Smooth muscle cell (in vitro differentiated cells): ENCODE measurements at regions not wholly inside any gene's neighbourhood (a gene's known extent, or its start where the extent isn't known, plus 50 kb on each side); places are given as distances from the start of the nearest gene placed in this dataset.

ENCODE experiments used
- DNase-seq: peaks from one replicate; lab custom pipeline; 2025; ENCODE audit not compliant: unreplicated experiment; lab: John Stamatoyannopoulos, UW
- H2AFZ ChIP-seq: fragments of 200-600 bp; sonication (generic); 2 replicates; pipeline ENCODE4 v1.6.0; 2016; ENCODE audit warnings: antibody characterized with exemption, low read depth, mild to moderate bottlenecking
- H3F3A ChIP-seq: fragments of 200-600 bp; sonication (generic); 2 replicates; pipeline ENCODE4 v1.6.0; 2017; ENCODE audit warnings: antibody characterized with exemption, low read depth
- H3K27ac ChIP-seq: fragments of 200-600 bp; sonication (generic); 2 replicates; pipeline ENCODE4 v1.5.1; 2016; ENCODE audit warnings: low read depth, mild to moderate bottlenecking
- H3K27me3 ChIP-seq: fragments of 200-600 bp; sonication (generic); 2 replicates; pipeline ENCODE4 v1.6.1; 2016; ENCODE audit warnings: low read depth, mild to moderate bottlenecking
- H3K36me3 ChIP-seq: fragments of 200-600 bp; sonication (generic); 2 replicates; pipeline ENCODE4 v1.5.1; 2016; ENCODE audit warnings: low read depth
- H3K4me1 ChIP-seq: fragments of 200-600 bp; sonication (generic); 2 replicates; pipeline ENCODE4 v1.5.1; 2016; ENCODE audit warnings: low read depth
- H3K4me2 ChIP-seq: fragments of 200-600 bp; sonication (generic); 2 replicates; pipeline ENCODE4 v1.6.0; 2016; ENCODE audit warnings: mild to moderate bottlenecking
- H3K4me3 ChIP-seq: fragments of 200-600 bp; sonication (generic); 2 replicates; pipeline ENCODE4 v1.5.1; 2016; ENCODE audit warnings: mild to moderate bottlenecking
- H3K79me2 ChIP-seq: fragments of 200-600 bp; sonication (generic); 2 replicates; pipeline ENCODE4 v1.6.0; 2016; ENCODE audit warnings: low read depth, mild to moderate bottlenecking
- H3K9ac ChIP-seq: fragments of 200-600 bp; sonication (generic); 2 replicates; pipeline ENCODE4 v1.6.0; 2016; ENCODE audit warnings: low read depth
- H3K9me3 ChIP-seq: fragments of 200-600 bp; sonication (generic); replicated peaks from 2 replicates; pipeline ENCODE4 v1.5.1; 2016; ENCODE audit warnings: low read depth
- H4K20me1 ChIP-seq: fragments of 200-600 bp; sonication (generic); 2 replicates; pipeline ENCODE4 v1.6.0; 2016; ENCODE audit warnings: low read depth
- CTCF ChIP-seq: fragments of 200-600 bp; sonication (generic); IDR thresholded peaks from 2 replicates; pipeline ENCODE4 v1.5.1; 2017; ENCODE audit warnings: borderline replicate concordance, mild to moderate bottlenecking, antibody characterized with exemption; ENCODE audit not compliant: insufficient read depth, poor library complexity, severe bottlenecking
- WGBS: methylation state at CpG from one replicate; pipeline ENCODE4 v1.1.7; 2016; ENCODE audit warnings: low lambda C conversion rate; 5-methylcytosine and 5-hydroxymethylcytosine counted together

GRCh38 chr5:117454716-117455212 is 880.1 kb upstream of the SEMA6A start:
- Histone ChIP-seq H4K20me1 (no peaks in the 10 kb centered on the region), H3K4me2 (peak overlapping the region; percentile 71), H3K4me1 (no peaks in the 10 kb centered on the region), H3K4me3 (peak overlapping the region; percentile 43), H3K27me3 (no peaks in the 10 kb centered on the region), H3K36me3 (no peaks in the 10 kb centered on the region), H2AFZ (peak overlapping the region; percentile 83), H3K9ac (no peak overlapping the region), H3F3A (no peaks in the 10 kb centered on the region), H3K27ac (no peak overlapping the region), H3K9me3 (no peaks in the 10 kb centered on the region), H3K79me2 (no peaks in the 10 kb centered on the region)
- 46% methylated on average over 13 of the region's 13 CpGs for WGBS
- TF ChIP-seq CTCF, result peak; percentile 68
- DNase-seq, result no peak

GRCh38 chr5:117436846-117437245 is 862.2 kb upstream of the SEMA6A start:
- Histone ChIP-seq H3K9me3 (no peaks in the 10 kb centered on the region), H3K4me3 (no peak overlapping the region), H4K20me1 (no peaks in the 10 kb centered on the region), H3K27ac (no peak overlapping the region), H3K4me1 (no peaks in the 10 kb centered on the region), H3K27me3 (no peaks in the 10 kb centered on the region), H3K79me2 (no peaks in the 10 kb centered on the region), H2AFZ (no peak overlapping the region), H3K36me3 (no peaks in the 10 kb centered on the region), H3K9ac (no peak overlapping the region), H3K4me2 (no peak overlapping the region), H3F3A (no peaks in the 10 kb centered on the region)
- WGBS, result 96% methylated on average over 4 of the region's 4 CpGs
- no peak for DNase-seq
- TF ChIP-seq CTCF, result no peak

GRCh38 chr5:117435203-117435602 is 860.6 kb upstream of the SEMA6A start:
- Histone ChIP-seq H3K4me3 (no peak overlapping the region), H3K9me3 (no peaks in the 10 kb centered on the region), H3F3A (no peaks in the 10 kb centered on the region), H3K4me2 (no peak overlapping the region), H3K27ac (no peak overlapping the region), H3K4me1 (no peaks in the 10 kb centered on the region), H3K9ac (no peak overlapping the region), H3K27me3 (no peaks in the 10 kb centered on the region), H2AFZ (no peak overlapping the region), H3K36me3 (no peaks in the 10 kb centered on the region), H3K79me2 (no peaks in the 10 kb centered on the region), H4K20me1 (no peaks in the 10 kb centered on the region)
- no peak for TF ChIP-seq CTCF
- WGBS, result 95% methylated on average over 2 of the region's 2 CpGs
- no peak for DNase-seq

- H3K4me2 ChIP-seq, result no peak overlapping the region
- no peak overlapping the region for H2AFZ ChIP-seq
- H3K27me3 ChIP-seq, result no peaks in the 10 kb centered on the region
- no peak overlapping the region for H3K4me3 ChIP-seq
- TF ChIP-seq CTCF, result no peak
- no peak for DNase-seq
- H3K36me3 ChIP-seq, result no peaks in the 10 kb centered on the region
- H3K27ac ChIP-seq, result no peak overlapping the region
- no peaks in the 10 kb centered on the region for H3F3A ChIP-seq
- no peak overlapping the region for H3K9ac ChIP-seq
- H4K20me1 ChIP-seq, result no peaks in the 10 kb centered on the region
- H3K4me1 ChIP-seq, result no peaks in the 10 kb centered on the region
- no peaks in the 10 kb centered on the region for H3K9me3 ChIP-seq
- no peaks in the 10 kb centered on the region for H3K79me2 ChIP-seq
Measured at GRCh38 chr5:117434254-117434653, 859.6 kb upstream of the SEMA6A start.
